HUDEP-2 (cell line): ENCODE measurements at regions not wholly inside any gene's neighbourhood (a gene's known extent, or its start where the extent isn't known, plus 50 kb on each side); places are given as distances from the start of the nearest gene placed in this dataset.

Experiments used
- DNase-seq, 76 experiments: peaks; one replicate each; lab custom pipeline; 2025; ENCODE audit not compliant: unreplicated experiment in 76 of 76; lab: John Stamatoyannopoulos, UW

DNA sequence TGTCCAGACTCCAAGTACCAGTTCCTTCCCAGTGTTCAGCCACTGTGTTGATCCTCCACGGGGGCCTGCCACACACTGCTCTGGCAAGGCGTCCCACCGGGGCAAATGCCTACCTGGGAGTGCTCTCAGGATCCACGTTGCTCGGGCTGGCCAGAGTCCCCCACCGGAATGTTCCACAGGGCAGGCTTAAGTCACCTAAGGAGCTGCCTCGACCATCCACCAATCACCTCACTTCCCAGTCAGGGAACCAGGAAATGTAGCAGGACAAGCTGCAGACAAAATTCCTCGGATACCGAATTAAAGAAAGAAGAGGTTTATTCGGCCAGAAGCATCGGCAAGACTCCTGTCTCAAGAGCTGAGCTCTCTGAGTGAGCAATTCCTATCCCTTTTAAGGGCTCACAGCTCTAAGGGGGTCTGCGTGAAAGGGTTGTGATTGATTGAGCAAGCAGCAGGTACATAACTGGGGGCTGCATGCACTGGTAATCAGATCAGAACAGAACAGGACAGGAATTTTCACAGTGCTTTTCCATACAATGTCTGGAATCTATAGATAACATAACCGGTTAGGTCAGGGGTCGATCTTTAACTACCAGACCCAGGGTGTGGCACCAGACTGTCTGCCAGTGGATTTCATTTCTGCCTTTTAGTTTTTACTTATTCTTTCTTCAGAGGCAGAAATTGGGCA, 56.9 kb upstream of the EDNRB start:
- peak in 6 of 76 experiments; percentile 4 to 30 (median 10) for DNase-seq

- DNase-seq: no peak
Observed at GRCh38 chr13:77969299-77969698, 50.7 kb upstream of the EDNRB start.
